B cell (primary cell): ENCODE measurements at regions not wholly inside any gene's neighbourhood (a gene's known extent, or its start where the extent isn't known, plus 50 kb on each side); places are given as distances from the start of the nearest gene placed in this dataset.

Experiments used
- EZH2 ChIP-seq: IDR thresholded peaks from 2 replicates; pipeline ENCODE4 v1.6.1; 2012; ENCODE audit warnings: borderline replicate concordance, low read depth, mild to moderate bottlenecking, moderate library complexity, low read length; ENCODE audit not compliant: insufficient read depth, poor library complexity, severe bottlenecking
- TF ChIP-seq, protein P1 (sequence below): fragments of 200-600 bp; IDR thresholded peaks from one replicate; pipeline ENCODE4 v1.8.0; 2022; ENCODE audit warnings: antibody characterized with exemption, mild to moderate bottlenecking

DNA sequence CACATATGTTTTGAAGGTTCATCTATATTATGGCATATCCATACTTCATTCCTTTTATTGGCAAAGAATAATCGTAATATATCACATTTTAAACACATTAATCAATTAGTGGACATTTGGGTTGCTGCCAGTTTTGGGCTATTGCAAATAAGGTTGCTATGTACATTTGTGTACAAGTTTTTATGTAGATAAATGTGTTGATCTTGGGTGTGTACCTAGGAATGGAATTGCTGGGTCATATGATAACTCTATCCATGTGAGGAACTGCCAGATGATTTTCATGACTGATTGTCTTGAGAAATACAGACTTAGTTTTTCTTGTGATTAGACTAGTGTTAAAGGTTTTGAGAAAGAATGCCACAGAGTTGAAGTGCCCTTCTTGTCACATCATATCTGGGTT lies 99.2 kb upstream of the RAB40AL start:
- TF ChIP-seq, protein P1, sequence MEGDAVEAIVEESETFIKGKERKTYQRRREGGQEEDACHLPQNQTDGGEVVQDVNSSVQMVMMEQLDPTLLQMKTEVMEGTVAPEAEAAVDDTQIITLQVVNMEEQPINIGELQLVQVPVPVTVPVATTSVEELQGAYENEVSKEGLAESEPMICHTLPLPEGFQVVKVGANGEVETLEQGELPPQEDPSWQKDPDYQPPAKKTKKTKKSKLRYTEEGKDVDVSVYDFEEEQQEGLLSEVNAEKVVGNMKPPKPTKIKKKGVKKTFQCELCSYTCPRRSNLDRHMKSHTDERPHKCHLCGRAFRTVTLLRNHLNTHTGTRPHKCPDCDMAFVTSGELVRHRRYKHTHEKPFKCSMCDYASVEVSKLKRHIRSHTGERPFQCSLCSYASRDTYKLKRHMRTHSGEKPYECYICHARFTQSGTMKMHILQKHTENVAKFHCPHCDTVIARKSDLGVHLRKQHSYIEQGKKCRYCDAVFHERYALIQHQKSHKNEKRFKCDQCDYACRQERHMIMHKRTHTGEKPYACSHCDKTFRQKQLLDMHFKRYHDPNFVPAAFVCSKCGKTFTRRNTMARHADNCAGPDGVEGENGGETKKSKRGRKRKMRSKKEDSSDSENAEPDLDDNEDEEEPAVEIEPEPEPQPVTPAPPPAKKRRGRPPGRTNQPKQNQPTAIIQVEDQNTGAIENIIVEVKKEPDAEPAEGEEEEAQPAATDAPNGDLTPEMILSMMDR: no peak
- TF ChIP-seq EZH2: no peak
